ENCODE measurements at regions not wholly inside any gene's neighbourhood (a gene's known extent, or its start where the extent isn't known, plus 50 kb on each side); places are given as distances from the start of the nearest gene placed in this dataset.

- DNase-seq: no peak
Observed at GRCh38 chr14:100955201-100955600, 51.7 kb upstream of the RTL1 start.

- DNase-seq: no peak
Observed at GRCh38 chr14:100962494-100962893, 59.0 kb upstream of the RTL1 start.

DNA sequence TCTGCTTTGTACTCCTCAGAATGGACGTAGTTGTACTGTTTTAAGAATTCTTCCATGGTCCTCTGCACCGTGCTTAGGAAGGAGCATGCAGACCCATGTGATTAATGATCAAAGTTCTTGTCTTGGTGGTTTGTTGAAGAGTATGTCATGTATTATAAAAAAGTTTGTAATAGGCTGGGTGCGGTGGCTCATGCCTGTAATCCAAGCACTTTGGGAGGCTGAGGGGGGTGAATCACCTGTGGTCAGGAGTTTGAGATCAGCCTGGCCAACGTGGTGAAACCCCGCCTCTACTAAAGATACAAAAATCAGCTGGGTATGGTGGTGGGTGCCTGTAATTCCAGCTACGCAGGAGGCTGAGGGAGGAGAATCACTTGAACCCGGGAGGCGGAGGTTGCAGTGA lies 61.8 kb upstream of the RTL1 start:
- no peak for DNase-seq

DNA sequence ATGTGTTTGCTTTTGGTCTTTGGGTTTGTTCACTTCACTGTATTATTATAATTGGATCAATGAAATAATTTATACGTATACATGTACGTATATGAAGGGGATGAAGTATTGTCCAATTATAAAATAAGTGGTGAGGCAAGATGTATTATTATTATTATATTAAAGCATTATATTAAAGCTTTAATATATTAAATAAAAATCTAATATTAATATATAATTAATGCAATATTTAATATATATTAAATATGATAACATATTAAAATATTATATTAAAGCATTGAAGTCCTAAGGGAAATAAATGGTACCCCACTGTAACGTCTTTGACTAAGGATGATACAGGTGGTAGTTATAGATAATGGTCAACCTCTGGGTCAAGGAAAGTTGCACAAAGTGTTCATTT lies 63.7 kb upstream of the RTL1 start:
- no peak for DNase-seq

DNA sequence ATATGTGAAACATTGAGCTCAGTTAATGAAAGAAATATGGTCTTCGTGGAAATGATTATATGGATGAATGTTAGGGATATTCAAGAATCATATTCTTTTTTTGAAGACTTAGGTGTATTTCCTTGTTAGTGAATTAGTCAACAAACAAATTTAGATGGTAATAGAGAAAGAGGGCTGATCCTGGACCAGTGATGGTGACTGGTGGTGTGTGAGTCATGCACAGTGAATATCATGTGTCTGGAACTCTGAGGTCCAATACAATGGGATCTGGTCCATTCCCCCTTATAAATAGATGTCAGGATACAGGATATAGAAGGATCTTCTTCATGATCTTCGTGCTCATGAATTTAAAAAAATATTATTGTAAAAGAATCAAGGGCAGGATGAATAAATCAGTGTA lies 64.4 kb upstream of the RTL1 start:
- DNase-seq: no peak

DNA sequence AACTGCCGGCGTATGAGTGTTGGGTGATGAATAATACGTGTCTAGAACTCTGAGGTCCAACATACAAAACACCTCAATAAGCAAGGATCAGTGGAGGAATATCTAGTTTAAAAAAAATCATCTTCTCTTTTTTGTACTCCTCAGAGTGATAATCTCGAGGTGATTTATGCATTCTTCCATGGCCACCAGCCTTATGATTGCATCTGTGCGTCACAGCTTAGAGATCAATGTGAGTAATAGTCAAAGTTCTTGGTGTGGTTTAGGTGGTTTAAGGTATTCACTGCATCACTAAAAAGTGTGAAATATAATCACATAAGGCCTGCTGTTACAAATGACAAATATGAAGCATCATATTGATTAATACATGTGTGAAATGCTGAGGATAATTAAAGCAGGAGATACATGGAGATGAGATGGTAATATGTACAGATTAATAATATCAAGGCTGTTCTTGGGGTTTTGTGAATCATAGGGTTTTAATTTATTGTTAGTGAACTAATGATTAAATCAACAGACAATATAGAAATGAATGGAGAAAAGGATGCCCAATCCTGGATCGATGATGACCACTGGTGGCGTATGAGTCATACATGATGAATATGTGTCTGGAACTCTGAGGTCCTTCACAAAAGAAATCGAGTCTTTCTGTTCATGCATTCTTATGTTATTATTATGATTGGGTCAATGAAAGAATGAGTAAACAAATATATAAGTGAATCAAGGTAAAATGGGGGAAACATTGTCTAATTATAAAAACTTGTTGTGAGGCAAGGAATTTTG lies 68.8 kb upstream of the RTL1 start:
- DNase-seq: no peak

- DNase-seq: no peak
Observed at GRCh38 chr14:100975671-100976070, 72.1 kb upstream of the RTL1 start.

DNA sequence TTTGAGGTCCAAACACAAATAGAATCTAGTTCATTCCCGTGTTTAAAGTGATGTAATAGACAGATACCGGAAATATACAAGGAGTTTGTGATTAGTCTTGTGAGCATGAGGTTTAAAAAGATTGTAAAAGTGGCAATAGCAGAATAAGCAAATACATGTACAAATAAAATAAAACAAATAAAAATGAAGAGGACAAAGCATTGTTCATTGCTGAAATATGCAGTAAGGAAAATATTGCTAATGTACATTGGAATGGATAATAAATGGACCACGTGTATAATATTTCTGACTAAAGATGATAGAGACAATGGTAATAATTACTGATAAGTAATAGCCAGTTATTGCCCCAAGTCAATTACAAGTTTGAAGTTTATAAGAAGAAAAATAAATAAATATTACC lies 75.6 kb upstream of the RTL1 start:
- DNase-seq: no peak

DNA sequence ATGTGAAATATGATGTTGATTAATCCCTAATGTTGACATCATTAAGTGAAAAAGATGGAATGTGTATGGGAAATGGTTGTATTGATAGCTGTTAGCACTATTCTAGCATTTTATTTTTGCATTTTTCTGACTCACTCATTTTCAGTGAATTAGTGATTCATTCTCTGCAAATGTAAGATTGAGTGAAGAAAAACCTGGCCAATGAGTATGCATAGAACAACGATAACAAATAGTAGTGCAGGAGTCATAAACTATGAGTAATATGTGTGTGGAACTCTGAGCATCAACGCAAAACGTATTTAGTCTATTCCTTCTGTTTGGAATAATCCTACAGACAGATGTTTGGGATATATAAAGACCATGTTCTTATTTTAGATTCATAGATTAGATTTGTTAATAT lies 76.3 kb upstream of the RTL1 start:
- DNase-seq: no peak

DNA sequence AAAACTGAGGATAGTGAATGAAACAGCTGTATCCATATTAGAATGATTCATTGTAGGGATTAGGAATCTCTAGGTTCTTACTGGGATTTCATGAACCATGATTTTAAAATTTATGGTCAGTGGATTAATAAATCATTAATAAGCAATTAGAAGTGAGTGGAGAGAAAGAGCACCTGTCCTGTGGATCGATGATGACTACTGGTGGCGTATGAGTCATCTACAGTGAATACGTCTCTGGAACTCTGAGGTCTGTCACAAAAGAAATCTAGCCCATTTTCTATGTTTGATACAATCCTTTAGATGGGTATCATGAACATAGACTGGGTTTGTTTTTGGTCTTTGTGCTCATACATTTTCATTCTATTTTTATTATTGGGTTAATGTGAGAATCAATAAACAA lies 77.3 kb upstream of the RTL1 start:
- no peak for DNase-seq

DNA sequence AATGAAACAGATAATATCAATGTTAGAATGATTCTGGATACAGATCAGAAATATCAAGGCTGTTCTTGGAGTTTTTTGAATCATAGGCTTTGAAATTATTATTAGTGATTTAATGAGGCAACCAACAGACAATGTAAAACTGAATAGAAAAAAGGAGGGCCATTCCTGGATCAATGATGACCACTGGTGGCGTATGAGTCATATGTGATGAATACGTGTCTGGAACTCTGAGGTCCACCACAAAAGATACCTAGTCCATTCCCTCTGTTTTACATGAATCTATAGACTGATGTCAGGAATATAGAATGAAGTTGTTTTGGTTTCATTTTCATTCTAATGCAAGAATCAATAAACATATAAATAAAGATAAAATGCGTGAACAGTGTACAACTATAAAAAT lies 78.3 kb upstream of the RTL1 start:
- DNase-seq: no peak

GRCh38 chr14:100982353-100982752 lies 78.8 kb upstream of the RTL1 start:
- DNase-seq: no peak

DNA sequence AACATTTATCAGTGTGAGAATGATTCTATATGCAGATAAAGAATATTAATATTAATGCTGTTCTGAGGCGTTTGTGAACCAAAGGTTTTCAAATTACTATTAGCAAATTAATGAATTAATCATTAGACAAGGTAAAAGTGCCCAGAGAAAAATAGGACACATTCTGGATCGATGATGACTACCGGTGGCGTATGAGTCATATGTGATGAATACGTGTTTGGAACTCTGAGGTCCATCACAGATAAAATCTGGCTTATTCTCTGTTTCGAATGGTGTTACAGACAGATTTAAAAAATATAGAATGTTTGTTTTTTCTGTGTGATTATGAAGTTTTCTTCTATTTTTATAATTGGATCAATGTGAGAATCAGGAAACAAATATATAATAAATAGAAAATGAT lies 79.2 kb upstream of the RTL1 start:
- DNase-seq: no peak

GRCh38 chr14:100983710-100984109 lies 80.2 kb upstream of the RTL1 start:
- no peak for DNase-seq

- no peak for DNase-seq
Observed at GRCh38 chr14:100988011-100988410, 84.5 kb upstream of the RTL1 start.

DNA sequence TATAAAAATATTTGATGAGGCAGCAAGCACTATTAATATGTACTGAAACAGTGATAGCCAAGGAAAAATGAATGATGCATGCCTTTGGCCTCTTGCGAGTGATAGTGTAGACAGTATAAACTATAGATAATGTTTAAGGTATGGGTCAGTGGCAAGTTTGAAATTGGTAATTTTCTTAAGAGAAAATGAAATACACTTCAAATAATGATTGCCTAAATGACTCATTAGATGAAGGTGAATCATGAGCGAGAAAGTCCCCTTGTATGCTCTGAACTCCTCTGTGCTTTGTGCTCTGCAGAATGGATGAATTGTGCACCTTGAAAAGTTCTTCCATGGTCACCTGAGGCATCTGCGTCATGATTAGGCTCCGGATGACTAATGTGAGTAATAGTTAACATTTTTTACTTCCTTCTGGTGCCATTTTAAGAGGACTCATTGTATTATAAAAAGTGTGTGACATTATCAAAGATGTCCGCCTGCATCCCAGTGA lies 84.9 kb upstream of the RTL1 start:
- no peak for DNase-seq

DNA sequence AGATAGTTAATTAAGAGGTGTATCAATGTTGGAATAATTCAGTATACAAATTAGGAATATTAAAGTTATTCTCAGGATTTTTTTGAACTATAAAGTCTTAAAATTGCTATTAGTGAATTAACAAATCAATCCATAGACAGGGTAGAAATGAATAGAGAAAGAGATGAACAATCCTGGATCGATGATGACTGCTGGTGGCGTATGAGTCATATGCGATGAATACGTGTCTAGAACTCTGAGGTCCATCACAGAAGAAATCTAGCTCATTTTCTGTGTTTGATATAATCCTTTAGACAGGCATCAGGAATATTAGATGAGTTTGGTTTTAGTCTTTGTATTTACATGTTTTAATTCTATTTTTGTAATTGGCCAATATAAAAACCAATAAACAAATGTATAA lies 85.4 kb upstream of the RTL1 start:
- no peak for DNase-seq

DNA sequence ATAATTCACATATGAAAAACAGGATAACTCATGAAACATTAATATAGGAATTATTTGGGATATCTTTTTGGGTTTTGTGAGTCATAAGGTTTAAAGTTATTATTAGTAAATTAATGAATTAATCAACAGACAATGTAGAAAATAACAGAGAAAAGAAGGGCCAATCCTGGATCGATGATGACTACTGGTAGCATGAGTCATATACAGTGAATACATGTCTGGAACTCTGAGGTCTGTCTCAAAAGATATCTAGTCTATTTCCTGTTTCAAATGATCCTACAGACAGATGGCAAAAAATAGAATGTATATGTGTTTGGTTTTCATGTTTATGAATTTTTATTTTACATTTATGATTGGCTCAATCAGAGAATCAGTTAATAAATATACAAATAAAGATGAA lies 86.4 kb upstream of the RTL1 start:
- no peak for DNase-seq

DNA sequence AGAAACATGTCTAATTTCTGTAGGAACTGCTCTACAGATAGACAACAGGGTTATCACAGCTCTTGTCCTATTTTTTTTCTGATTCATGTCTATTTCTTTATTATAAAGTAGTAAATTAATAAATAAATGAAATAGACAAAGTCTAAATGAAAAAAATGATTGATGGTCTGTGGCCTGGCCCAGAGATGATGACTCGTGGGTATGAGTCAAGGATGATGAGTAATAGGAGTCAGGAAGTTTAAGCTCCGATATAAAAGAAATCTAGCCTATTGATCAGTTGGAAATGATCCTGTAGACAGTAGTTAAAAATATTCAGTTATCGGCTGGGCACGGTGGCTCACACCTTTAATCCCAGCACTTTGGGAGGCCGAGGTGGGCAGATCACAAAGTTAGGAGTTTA lies 90.6 kb upstream of the RTL1 start:
- no peak for DNase-seq

- DNase-seq: no peak
Observed at GRCh38 chr14:100994756-100995330, 91.3 kb upstream of the RTL1 start.

DNA sequence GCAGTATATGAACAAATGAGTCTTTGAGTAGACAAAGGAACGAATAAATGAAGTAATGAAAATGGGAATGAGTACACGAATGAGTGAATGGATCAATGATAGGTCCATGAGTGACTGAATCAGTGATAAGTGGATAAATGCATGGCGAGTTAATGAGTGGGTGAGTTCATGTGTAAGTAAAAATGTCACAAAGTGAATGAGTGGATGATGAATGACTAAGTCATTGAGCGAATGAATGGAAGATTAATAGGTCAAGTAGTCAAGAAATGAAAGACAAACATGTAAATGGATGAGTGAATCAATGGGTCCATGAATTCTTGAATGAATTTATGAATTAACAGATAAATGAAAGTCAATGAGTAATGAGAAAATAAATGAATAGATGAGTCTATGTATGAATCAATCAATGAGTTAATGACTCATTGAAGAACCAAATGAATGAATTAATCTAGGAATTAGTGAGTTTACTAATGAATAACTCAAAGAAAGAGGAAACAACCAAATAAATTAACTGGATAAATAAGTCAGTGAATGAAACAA lies 97.3 kb upstream of the RTL1 start:
- no peak for DNase-seq

DNA sequence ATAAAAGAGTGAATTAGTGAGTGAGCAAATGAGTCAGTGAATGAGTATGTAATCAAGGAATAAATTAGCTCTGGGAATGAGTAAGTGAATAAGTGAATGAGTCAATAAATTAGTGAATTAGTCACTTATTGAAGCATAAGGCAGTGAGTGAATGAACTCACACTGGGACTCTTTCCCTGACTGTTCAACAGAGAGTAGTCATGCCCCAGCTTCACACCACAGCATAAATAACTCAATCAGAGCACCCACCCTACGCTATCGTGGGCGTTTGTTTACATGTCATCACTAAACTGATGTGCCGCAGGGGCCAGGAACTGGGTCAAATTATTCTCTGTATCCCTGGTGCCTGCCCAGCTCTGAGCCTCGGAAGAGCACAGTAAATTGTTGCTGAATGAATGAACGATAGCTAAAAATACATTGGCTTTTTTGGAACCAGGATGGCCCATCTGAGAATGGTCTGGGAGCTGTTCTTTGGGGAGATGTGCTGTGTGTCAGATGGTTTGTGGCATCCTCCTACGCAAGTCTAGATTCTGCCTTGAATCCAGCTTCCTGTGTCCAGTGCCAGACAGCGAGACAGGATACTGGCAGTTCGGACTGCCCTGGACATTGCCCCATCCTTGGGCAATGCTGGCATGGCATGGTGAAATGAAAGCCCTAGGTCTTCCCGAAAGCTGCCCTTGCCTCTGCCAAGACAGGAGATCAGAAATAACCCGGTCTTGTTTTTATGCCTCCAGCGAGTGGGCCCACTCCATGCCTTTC lies 98.0 kb upstream of the RTL1 start:
- no peak for DNase-seq

- DNase-seq: no peak
Observed at GRCh38 chr14:101002738-101003137, 99.2 kb upstream of the RTL1 start.

DNA sequence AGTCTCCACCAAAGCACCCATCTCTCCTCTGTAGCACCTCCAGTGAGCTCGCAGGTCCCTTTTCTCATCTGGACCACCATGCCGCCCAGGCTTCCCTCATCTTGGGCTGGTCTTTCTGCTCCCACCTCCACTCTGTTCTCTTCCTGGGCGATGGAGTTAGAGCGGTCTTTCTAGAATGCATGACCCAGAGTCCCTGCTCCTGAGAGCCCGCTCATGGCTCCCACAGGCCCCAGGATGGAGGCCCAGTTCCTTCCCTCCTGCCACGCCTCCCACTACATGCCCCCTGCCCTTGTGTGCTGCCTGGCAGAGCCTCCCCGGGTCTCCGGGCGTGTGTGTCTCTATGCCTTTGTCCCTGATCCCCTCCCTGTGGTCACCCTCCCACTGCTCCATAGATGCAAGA lies 100.7 kb upstream of the RTL1 start:
- DNase-seq: no peak
